Ishikawa (cell line): ENCODE measurements at regions not wholly inside any gene's neighbourhood (a gene's known extent, or its start where the extent isn't known, plus 50 kb on each side); places are given as distances from the start of the nearest gene placed in this dataset.

Source experiments
- CEBPB ChIP-seq: IDR thresholded peaks from 2 replicates; pipeline ENCODE4 v1.6.1; 2012
- CREB1 ChIP-seq: IDR thresholded peaks from 2 replicates; pipeline ENCODE4 v1.6.1; 2012; ENCODE audit warnings: low read depth
- EGR1 ChIP-seq: IDR thresholded peaks from 2 replicates; pipeline ENCODE4 v1.6.1; 2012
- EP300 ChIP-seq: IDR thresholded peaks from 2 replicates; pipeline ENCODE4 v1.6.1; 2012; ENCODE audit warnings: borderline replicate concordance
- FOXM1 ChIP-seq: IDR thresholded peaks from 2 replicates; pipeline ENCODE4 v1.6.1; 2012; ENCODE audit warnings: low read depth, borderline replicate concordance
- MAX ChIP-seq: IDR thresholded peaks from 2 replicates; pipeline ENCODE4 v1.6.1; 2012
- NFIC ChIP-seq: IDR thresholded peaks from 2 replicates; pipeline ENCODE4 v1.6.1; 2012
- RAD21 ChIP-seq: IDR thresholded peaks from 2 replicates; pipeline ENCODE4 v1.6.1; 2012; ENCODE audit warnings: low read depth
- REST ChIP-seq: IDR thresholded peaks from 2 replicates; pipeline ENCODE4 v1.6.1; 2012; ENCODE audit warnings: low read depth, mild to moderate bottlenecking
- TAF1 ChIP-seq: IDR thresholded peaks from 2 replicates; pipeline ENCODE4 v1.6.1; 2012; ENCODE audit warnings: low read depth, mild to moderate bottlenecking
- TCF12 ChIP-seq: IDR thresholded peaks from 2 replicates; pipeline ENCODE4 v1.6.1; 2012; ENCODE audit warnings: low read depth
- TEAD4 ChIP-seq: IDR thresholded peaks from 2 replicates; pipeline ENCODE4 v1.6.1; 2012
- YY1 ChIP-seq: IDR thresholded peaks from 2 replicates; pipeline ENCODE4 v1.6.1; 2012; ENCODE audit warnings: low read depth

GRCh38 chr13:111060237-111060919, 54.7 kb upstream of the ARHGEF7 start:
- TF ChIP-seq EGR1 (no peak), TAF1 (no peak), YY1 (no peak), REST (no peak), TCF12 (no peak), MAX (no peak), EP300 (no peak), TEAD4 (no peak), CEBPB (no peak), NFIC (no peak), FOXM1 (no peak), RAD21 (no peak), CREB1 (no peak)
